ENCODE measurements at regions not wholly inside any gene's neighbourhood (a gene's known extent, or its start where the extent isn't known, plus 50 kb on each side); places are given as distances from the start of the nearest gene placed in this dataset.

- TF ChIP-seq ZNF704 (tag by site-specific recombination; IDR thresholded peaks at IDR 0.05) (no peak), PRDM1 (tag by site-specific recombination; IDR thresholded peaks at IDR 0.05) (no peak)
- TF ChIP-seq, protein P1, sequence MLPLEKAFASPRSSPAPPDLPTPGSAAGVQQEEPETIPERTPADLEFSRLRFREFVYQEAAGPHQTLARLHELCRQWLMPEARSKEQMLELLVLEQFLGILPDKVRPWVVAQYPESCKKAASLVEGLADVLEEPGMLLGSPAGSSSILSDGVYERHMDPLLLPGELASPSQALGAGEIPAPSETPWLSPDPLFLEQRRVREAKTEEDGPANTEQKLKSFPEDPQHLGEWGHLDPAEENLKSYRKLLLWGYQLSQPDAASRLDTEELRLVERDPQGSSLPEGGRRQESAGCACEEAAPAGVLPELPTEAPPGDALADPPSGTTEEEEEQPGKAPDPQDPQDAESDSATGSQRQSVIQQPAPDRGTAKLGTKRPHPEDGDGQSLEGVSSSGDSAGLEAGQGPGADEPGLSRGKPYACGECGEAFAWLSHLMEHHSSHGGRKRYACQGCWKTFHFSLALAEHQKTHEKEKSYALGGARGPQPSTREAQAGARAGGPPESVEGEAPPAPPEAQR (tag by site-specific recombination; IDR thresholded peaks at IDR 0.05) = no peak
Observed at GRCh38 chr3:18982920-18983319, 165.4 kb upstream of the KCNH8 start.

Measured in HEK293 (cell line).